Osteocyte (in vitro differentiated cells): ENCODE measurements at regions not wholly inside any gene's neighbourhood (a gene's known extent, or its start where the extent isn't known, plus 50 kb on each side); places are given as distances from the start of the nearest gene placed in this dataset.

ENCODE experiments used
- DNase-seq: peaks from one replicate; pipeline ENCODE4 v3.0.0; 2021; ENCODE audit warnings: mixed read lengths; ENCODE audit not compliant: unreplicated experiment; ENCODE audit errors: extremely low spot score
- H3K27ac Mint-ChIP-seq: one replicate; pipeline ENCODE4 v1.8.0; 2021; ENCODE audit warnings: mild to moderate bottlenecking, mixed read lengths; ENCODE audit not compliant: unreplicated experiment
- H3K27me3 Mint-ChIP-seq: one replicate; pipeline ENCODE4 v1.8.0; 2021; ENCODE audit warnings: mixed read lengths; ENCODE audit not compliant: unreplicated experiment
- H3K36me3 Mint-ChIP-seq: one replicate; pipeline ENCODE4 v1.8.0; 2021; ENCODE audit warnings: mixed read lengths; ENCODE audit not compliant: unreplicated experiment
- H3K4me1 Mint-ChIP-seq: one replicate; pipeline ENCODE4 v1.8.0; 2021; ENCODE audit warnings: mixed read lengths; ENCODE audit not compliant: unreplicated experiment
- H3K4me3 Mint-ChIP-seq: one replicate; pipeline ENCODE4 v1.8.0; 2021; ENCODE audit warnings: mild to moderate bottlenecking, moderate library complexity, mixed read lengths; ENCODE audit not compliant: unreplicated experiment
- H3K9me3 Mint-ChIP-seq: one replicate; pipeline ENCODE4 v1.8.0; 2021; ENCODE audit warnings: mixed read lengths; ENCODE audit not compliant: unreplicated experiment
- TF ChIP-seq, protein P1 (sequence below): fragments of 200-600 bp; sonication (generic); IDR thresholded peaks from 2 replicates; pipeline ENCODE4 v1.5.0; 2021; ENCODE audit warnings: antibody characterized with exemption, mild to moderate bottlenecking, moderate library complexity

GRCh38 chr14:44770201-44770600 lies 191.5 kb downstream of the KLHL28 start:
- Mint-ChIP-seq H3K9me3 (no peaks in the 10 kb centered on the region), H3K4me3 (no peak overlapping the region), H3K27me3 (no peaks in the 10 kb centered on the region), H3K36me3 (no peaks in the 10 kb centered on the region), H3K27ac (no peak overlapping the region), H3K4me1 (no peaks in the 10 kb centered on the region)
- DNase-seq: no peak
- TF ChIP-seq, protein P1, sequence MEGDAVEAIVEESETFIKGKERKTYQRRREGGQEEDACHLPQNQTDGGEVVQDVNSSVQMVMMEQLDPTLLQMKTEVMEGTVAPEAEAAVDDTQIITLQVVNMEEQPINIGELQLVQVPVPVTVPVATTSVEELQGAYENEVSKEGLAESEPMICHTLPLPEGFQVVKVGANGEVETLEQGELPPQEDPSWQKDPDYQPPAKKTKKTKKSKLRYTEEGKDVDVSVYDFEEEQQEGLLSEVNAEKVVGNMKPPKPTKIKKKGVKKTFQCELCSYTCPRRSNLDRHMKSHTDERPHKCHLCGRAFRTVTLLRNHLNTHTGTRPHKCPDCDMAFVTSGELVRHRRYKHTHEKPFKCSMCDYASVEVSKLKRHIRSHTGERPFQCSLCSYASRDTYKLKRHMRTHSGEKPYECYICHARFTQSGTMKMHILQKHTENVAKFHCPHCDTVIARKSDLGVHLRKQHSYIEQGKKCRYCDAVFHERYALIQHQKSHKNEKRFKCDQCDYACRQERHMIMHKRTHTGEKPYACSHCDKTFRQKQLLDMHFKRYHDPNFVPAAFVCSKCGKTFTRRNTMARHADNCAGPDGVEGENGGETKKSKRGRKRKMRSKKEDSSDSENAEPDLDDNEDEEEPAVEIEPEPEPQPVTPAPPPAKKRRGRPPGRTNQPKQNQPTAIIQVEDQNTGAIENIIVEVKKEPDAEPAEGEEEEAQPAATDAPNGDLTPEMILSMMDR: no peak

- no peak overlapping the region for H3K27ac Mint-ChIP-seq
- no peaks in the 10 kb centered on the region for H3K4me1 Mint-ChIP-seq
- H3K4me3 Mint-ChIP-seq: no peak overlapping the region
- H3K36me3 Mint-ChIP-seq: no peaks in the 10 kb centered on the region
- TF ChIP-seq, protein P1: no peak
- H3K9me3 Mint-ChIP-seq: no peaks in the 10 kb centered on the region
- DNase-seq: no peak
- H3K27me3 Mint-ChIP-seq: no peaks in the 10 kb centered on the region
These were observed 192.8 kb downstream of the KLHL28 start for GRCh38 chr14:44768935-44769334.

GRCh38 chr14:44767646-44768173 lies 194.0 kb downstream of the KLHL28 start:
- H3K27ac Mint-ChIP-seq: no peak overlapping the region

GRCh38 chr14:44766285-44766684 lies 195.5 kb downstream of the KLHL28 start:
- no peaks in the 10 kb centered on the region for H3K27me3 Mint-ChIP-seq
- H3K27ac Mint-ChIP-seq: no peak overlapping the region
- no peak for DNase-seq
- H3K4me1 Mint-ChIP-seq: no peaks in the 10 kb centered on the region
- no peaks in the 10 kb centered on the region for H3K9me3 Mint-ChIP-seq
- TF ChIP-seq, protein P1: no peak
- H3K36me3 Mint-ChIP-seq: no peaks in the 10 kb centered on the region
- no peak overlapping the region for H3K4me3 Mint-ChIP-seq

More at GRCh38 chr14:44767646-44768173, 194.0 kb downstream of the KLHL28 start:
- DNase-seq: no peak
- no peaks in the 10 kb centered on the region for H3K9me3 Mint-ChIP-seq
- H3K4me1 Mint-ChIP-seq: no peaks in the 10 kb centered on the region
- TF ChIP-seq, protein P1: no peak
- no peaks in the 10 kb centered on the region for H3K36me3 Mint-ChIP-seq
- H3K27me3 Mint-ChIP-seq: no peaks in the 10 kb centered on the region
- no peak overlapping the region for H3K4me3 Mint-ChIP-seq

GRCh38 chr14:44763356-44763755 lies 198.4 kb downstream of the KLHL28 start:
- Mint-ChIP-seq H3K9me3 (no peaks in the 10 kb centered on the region), H3K36me3 (no peaks in the 10 kb centered on the region), H3K27ac (no peak overlapping the region), H3K27me3 (no peaks in the 10 kb centered on the region), H3K4me3 (no peak overlapping the region), H3K4me1 (no peaks in the 10 kb centered on the region)
- no peak for DNase-seq
- TF ChIP-seq, protein P1: no peak
